T-helper 2 cell treated with Interferon-gamma antibody and Interleukin-4, amounts not matched to agents 5 μg/mL and 100 μg/mL, for 36 hours (primary cell): ENCODE measurements at regions not wholly inside any gene's neighbourhood (a gene's known extent, or its start where the extent isn't known, plus 50 kb on each side); places are given as distances from the start of the nearest gene placed in this dataset.
"Not testable (repeated sequence)": the region's sequence is repeated elsewhere in the genome, so short reads cannot be mapped to it uniquely, and the experiment has no call there.

ENCODE experiments used
- DNase-seq: peaks from one replicate; pipeline ENCODE4 v3.0.0; 2021; ENCODE audit warnings: low spot score
- H3K27ac Mint-ChIP-seq: one replicate; pipeline ENCODE4 v1.8.0; 2021; ENCODE audit warnings: mild to moderate bottlenecking, mixed read lengths
- H3K27me3 Mint-ChIP-seq: one replicate; pipeline ENCODE4 v1.8.0; 2021; ENCODE audit warnings: low read depth, mixed read lengths
- H3K36me3 Mint-ChIP-seq: one replicate; pipeline ENCODE4 v1.8.0; 2021; ENCODE audit warnings: low read depth, mixed read lengths
- H3K4me1 Mint-ChIP-seq: one replicate; pipeline ENCODE4 v1.8.0; 2021; ENCODE audit warnings: low read depth, mixed read lengths
- H3K4me3 Mint-ChIP-seq: one replicate; pipeline ENCODE4 v1.8.0; 2022; ENCODE audit warnings: mild to moderate bottlenecking, moderate library complexity, mixed read lengths
- H3K9me3 Mint-ChIP-seq: one replicate; pipeline ENCODE4 v1.8.0; 2021; ENCODE audit warnings: mixed read lengths

GRCh38 chr3:6622712-6623111, 238.2 kb upstream of the GRM7 start:
- no peak overlapping the region for H3K4me3 Mint-ChIP-seq
- H3K9me3 Mint-ChIP-seq = peaks cover 8% of the 10 kb centered on the region
- DNase-seq = no peak
- H3K36me3 Mint-ChIP-seq = no peaks in the 10 kb centered on the region
- H3K4me1 Mint-ChIP-seq = no peaks in the 10 kb centered on the region
- no peaks in the 10 kb centered on the region for H3K27me3 Mint-ChIP-seq
- no peak overlapping the region for H3K27ac Mint-ChIP-seq

- no peak overlapping the region for H3K4me3 Mint-ChIP-seq
- no peaks in the 10 kb centered on the region for H3K36me3 Mint-ChIP-seq
- no peak overlapping the region for H3K27ac Mint-ChIP-seq
- no peaks in the 10 kb centered on the region for H3K27me3 Mint-ChIP-seq
- DNase-seq = no peak
- no peaks in the 10 kb centered on the region for H3K4me1 Mint-ChIP-seq
- H3K9me3 Mint-ChIP-seq = peaks cover 10% of the 10 kb centered on the region
Measured at GRCh38 chr3:6631376-6631775, 229.5 kb upstream of the GRM7 start.

GRCh38 chr3:6640907-6641306, 220.0 kb upstream of the GRM7 start:
- Mint-ChIP-seq H3K36me3 (no peaks in the 10 kb centered on the region), H3K27ac (no peak overlapping the region), H3K27me3 (no peaks in the 10 kb centered on the region), H3K4me3 (no peak overlapping the region), H3K4me1 (no peaks in the 10 kb centered on the region), H3K9me3 (peaks cover 32% of the 10 kb centered on the region)
- no peak for DNase-seq

GRCh38 chr3:6644070-6644929, 216.6 kb upstream of the GRM7 start:
- H3K4me3 Mint-ChIP-seq = no peak overlapping the region
- peaks cover 20% of the 10 kb centered on the region for H3K9me3 Mint-ChIP-seq
- H3K27me3 Mint-ChIP-seq = no peaks in the 10 kb centered on the region

GRCh38 chr3:6654670-6655069, 206.2 kb upstream of the GRM7 start:
- no peak for DNase-seq
- Mint-ChIP-seq H3K9me3 (peaks cover 46% of the 10 kb centered on the region), H3K27ac (no peak overlapping the region), H3K4me1 (no peaks in the 10 kb centered on the region), H3K4me3 (no peak overlapping the region), H3K27me3 (no peaks in the 10 kb centered on the region), H3K36me3 (no peaks in the 10 kb centered on the region)

More at GRCh38 chr3:6644070-6644929, 216.6 kb upstream of the GRM7 start:
- Mint-ChIP-seq H3K27ac (no peak overlapping the region), H3K36me3 (no peaks in the 10 kb centered on the region), H3K4me1 (no peaks in the 10 kb centered on the region)
- DNase-seq = no peak

GRCh38 chr3:6655275-6655674, 205.6 kb upstream of the GRM7 start:
- peaks cover 46% of the 10 kb centered on the region for H3K9me3 Mint-ChIP-seq
- H3K4me1 Mint-ChIP-seq = no peaks in the 10 kb centered on the region
- H3K4me3 Mint-ChIP-seq = no peak overlapping the region
- DNase-seq = no peak
- no peaks in the 10 kb centered on the region for H3K36me3 Mint-ChIP-seq
- no peak overlapping the region for H3K27ac Mint-ChIP-seq
- no peaks in the 10 kb centered on the region for H3K27me3 Mint-ChIP-seq

- Mint-ChIP-seq H3K36me3 (no peaks in the 10 kb centered on the region), H3K27me3 (no peaks in the 10 kb centered on the region), H3K4me1 (no peaks in the 10 kb centered on the region), H3K9me3 (peaks cover 48% of the 10 kb centered on the region), H3K27ac (no peak overlapping the region), H3K4me3 (no peak overlapping the region)
- no peak for DNase-seq
Measured at GRCh38 chr3:6657591-6657990, 203.3 kb upstream of the GRM7 start.

- no peak overlapping the region for H3K27ac Mint-ChIP-seq
- H3K36me3 Mint-ChIP-seq = no peaks in the 10 kb centered on the region
- H3K4me3 Mint-ChIP-seq = no peak overlapping the region
- DNase-seq = no peak
- no peaks in the 10 kb centered on the region for H3K4me1 Mint-ChIP-seq
- H3K27me3 Mint-ChIP-seq = no peaks in the 10 kb centered on the region
- H3K9me3 Mint-ChIP-seq = peaks cover 33% of the 10 kb centered on the region
Measured at GRCh38 chr3:6667354-6667753, 193.6 kb upstream of the GRM7 start.

GRCh38 chr3:6671363-6671762, 189.6 kb upstream of the GRM7 start:
- Mint-ChIP-seq H3K9me3 (peaks cover 18% of the 10 kb centered on the region), H3K36me3 (no peaks in the 10 kb centered on the region), H3K27me3 (no peaks in the 10 kb centered on the region), H3K4me3 (no peak overlapping the region), H3K4me1 (no peaks in the 10 kb centered on the region), H3K27ac (no peak overlapping the region)
- no peak for DNase-seq

- Mint-ChIP-seq H3K4me3 (no peak overlapping the region), H3K36me3 (no peaks in the 10 kb centered on the region), H3K9me3 (peaks cover 16% of the 10 kb centered on the region), H3K4me1 (no peaks in the 10 kb centered on the region), H3K27ac (no peak overlapping the region), H3K27me3 (no peaks in the 10 kb centered on the region)
- no peak for DNase-seq
Measured at GRCh38 chr3:6679510-6679909, 181.4 kb upstream of the GRM7 start.

GRCh38 chr3:6680119-6680806, 180.7 kb upstream of the GRM7 start:
- Mint-ChIP-seq H3K9me3 (peaks cover 16% of the 10 kb centered on the region), H3K4me3 (no peak overlapping the region), H3K4me1 (no peaks in the 10 kb centered on the region), H3K36me3 (no peaks in the 10 kb centered on the region), H3K27me3 (no peaks in the 10 kb centered on the region), H3K27ac (no peak overlapping the region)
- no peak for DNase-seq

GRCh38 chr3:6697285-6697684, 163.6 kb upstream of the GRM7 start:
- no peak overlapping the region for H3K27ac Mint-ChIP-seq
- H3K4me1 Mint-ChIP-seq = no peaks in the 10 kb centered on the region
- no peak for DNase-seq
- H3K9me3 Mint-ChIP-seq = peaks cover 38% of the 10 kb centered on the region
- no peaks in the 10 kb centered on the region for H3K36me3 Mint-ChIP-seq
- H3K4me3 Mint-ChIP-seq = no peak overlapping the region
- H3K27me3 Mint-ChIP-seq = no peaks in the 10 kb centered on the region

- H3K27ac Mint-ChIP-seq = no peak overlapping the region
- no peaks in the 10 kb centered on the region for H3K4me1 Mint-ChIP-seq
- no peaks in the 10 kb centered on the region for H3K27me3 Mint-ChIP-seq
- H3K36me3 Mint-ChIP-seq = no peaks in the 10 kb centered on the region
- peaks cover 42% of the 10 kb centered on the region for H3K9me3 Mint-ChIP-seq
- DNase-seq = no peak
- H3K4me3 Mint-ChIP-seq = no peak overlapping the region
Measured at GRCh38 chr3:6697722-6698121, 163.2 kb upstream of the GRM7 start.

GRCh38 chr3:6704817-6705216, 156.1 kb upstream of the GRM7 start:
- H3K27ac Mint-ChIP-seq, H3K27me3 Mint-ChIP-seq, DNase-seq, H3K4me3 Mint-ChIP-seq, H3K4me1 Mint-ChIP-seq, H3K36me3 Mint-ChIP-seq: not testable (repeated sequence)
- H3K9me3 Mint-ChIP-seq = peaks cover 51% of the 10 kb centered on the region
